ENCODE measurements at regions not wholly inside any gene's neighbourhood (a gene's known extent, or its start where the extent isn't known, plus 50 kb on each side); places are given as distances from the start of the nearest gene placed in this dataset.
"Not testable (repeated sequence)": the region's sequence is repeated elsewhere in the genome, so short reads cannot be mapped to it uniquely, and the experiment has no call there.

DNA sequence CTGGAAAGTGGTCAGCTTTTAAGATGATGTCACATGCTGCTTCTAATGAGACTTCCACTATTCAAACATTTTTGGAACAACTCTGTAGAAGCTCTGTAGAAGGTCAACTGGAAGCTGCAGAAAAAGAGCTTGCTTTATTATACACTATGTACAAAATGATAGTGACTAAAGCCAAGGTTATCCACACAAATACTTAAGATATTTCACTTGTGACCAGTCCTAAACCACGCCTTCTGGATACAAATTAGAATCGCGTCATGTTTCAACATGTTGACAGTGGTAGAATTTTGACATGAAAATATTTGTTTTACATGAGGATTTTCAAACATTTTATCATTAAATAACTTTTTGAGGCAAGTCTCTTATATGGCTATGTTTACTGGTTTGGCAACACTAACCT is 499.6 kb upstream of the PHF14 start:
- Mint-ChIP-seq H3K9me3 (no peaks in the 10 kb centered on the region), H3K4me1 (no peaks in the 10 kb centered on the region), H3K27me3 (no peaks in the 10 kb centered on the region), H3K27ac (no peak overlapping the region), H3K36me3 (ENCODE audit: low read depth) (no peaks in the 10 kb centered on the region), H3K4me3 (no peak overlapping the region)
- ChIA-PET CTCF (interaction anchor here (0.6 kb wide), 1 partner anchor 150 kb away, joined by 3 read pairs; no protein-coding TSS in a partner anchor), POLR2A (no interaction called here)
- DNase-seq, result no peak

DNA sequence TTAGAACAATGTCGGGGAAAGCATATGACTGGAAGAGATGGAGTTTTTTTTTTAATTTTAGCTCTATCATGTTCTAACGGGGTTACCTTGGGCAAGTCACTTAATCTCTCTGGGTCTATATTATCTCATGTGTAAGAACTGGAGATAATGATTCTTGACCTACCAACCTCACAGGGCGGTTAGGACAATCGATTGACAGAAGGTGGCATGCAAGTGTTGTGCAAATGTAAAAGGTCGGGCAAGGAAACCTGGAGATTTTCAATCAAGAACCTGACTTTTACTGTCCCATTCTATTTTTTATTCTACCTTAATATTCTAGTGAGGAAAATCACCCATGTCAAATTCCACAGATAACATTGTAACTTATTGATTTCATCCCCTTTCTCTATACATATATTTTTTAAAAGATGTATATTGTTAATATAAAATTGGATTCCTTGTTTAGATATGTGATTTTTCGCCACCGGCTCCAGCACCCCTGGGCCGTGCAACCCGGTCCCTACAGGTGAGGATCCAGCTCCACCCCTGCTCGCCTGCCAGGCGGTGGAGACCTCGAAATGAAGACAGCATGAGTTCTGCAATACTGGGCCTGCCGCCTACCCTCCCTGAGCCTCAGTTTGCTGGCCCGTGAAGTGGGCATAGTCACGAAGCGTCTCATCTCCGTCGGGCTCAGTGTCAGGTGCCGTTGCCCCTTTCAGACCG is 497.6 kb upstream of the PHF14 start:
- ChIA-PET POLR2A (no interaction called here), CTCF (no interaction called here)
- Mint-ChIP-seq H3K27ac (no peak overlapping the region), H3K4me1 (no peaks in the 10 kb centered on the region), H3K27me3 (no peaks in the 10 kb centered on the region), H3K4me3 (no peak overlapping the region), H3K36me3 (ENCODE audit: low read depth) (no peaks in the 10 kb centered on the region), H3K9me3 (no peaks in the 10 kb centered on the region)
- no peak for DNase-seq

DNA sequence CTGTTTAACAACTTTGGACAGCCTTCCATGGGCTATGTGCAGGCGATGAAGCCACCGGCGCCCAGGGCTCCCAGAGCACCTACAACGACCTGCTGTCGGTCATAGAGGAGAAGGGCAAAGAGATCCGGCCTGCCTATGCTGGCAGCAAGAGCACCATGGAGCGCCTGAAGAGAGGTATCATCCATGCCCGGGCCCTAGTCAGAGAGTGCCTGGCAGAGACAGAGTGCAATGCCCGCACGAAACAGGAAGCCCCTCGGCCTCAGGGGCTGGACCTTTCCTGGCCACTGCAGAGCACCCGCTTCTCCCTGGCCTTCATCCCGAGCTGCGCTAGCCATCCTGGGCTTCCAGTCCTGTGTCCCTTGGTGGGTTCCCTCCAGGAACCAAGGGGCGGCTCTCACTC is 497.0 kb upstream of the PHF14 start:
- no peak overlapping the region for H3K4me3 Mint-ChIP-seq
- no peaks in the 10 kb centered on the region for H3K27me3 Mint-ChIP-seq
- H3K9me3 Mint-ChIP-seq, result no peaks in the 10 kb centered on the region
- ChIA-PET CTCF (no interaction called here), POLR2A (no interaction called here)
- H3K27ac Mint-ChIP-seq, result no peak overlapping the region
- H3K36me3 Mint-ChIP-seq (ENCODE audit: low read depth), result no peaks in the 10 kb centered on the region
- no peaks in the 10 kb centered on the region for H3K4me1 Mint-ChIP-seq
- no peak for DNase-seq

DNA sequence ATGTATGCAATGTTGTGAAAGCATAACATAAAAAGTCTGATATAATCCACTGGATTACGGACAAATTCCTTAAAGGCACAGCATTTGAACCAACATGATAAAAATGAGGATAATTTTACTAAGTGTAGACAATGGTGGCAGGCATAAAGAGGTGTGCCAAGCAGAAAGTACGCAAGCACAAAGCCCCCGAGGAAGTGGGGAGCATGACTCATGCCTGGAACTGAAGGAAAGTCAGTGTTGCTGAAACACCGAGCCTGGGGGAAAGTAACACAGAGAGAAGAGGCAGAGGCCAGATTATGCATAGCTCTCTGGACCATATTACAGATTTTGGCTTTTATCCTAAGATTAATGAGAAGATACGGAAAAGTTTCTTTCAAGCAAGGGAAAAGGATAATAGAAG is 490.0 kb upstream of the PHF14 start:
- CTCF ChIA-PET, result no interaction called here
- no peaks in the 10 kb centered on the region for H3K27me3 Mint-ChIP-seq
- no peaks in the 10 kb centered on the region for H3K9me3 Mint-ChIP-seq
- no peaks in the 10 kb centered on the region for H3K36me3 Mint-ChIP-seq (ENCODE audit: low read depth)
- no peak for DNase-seq
- H3K4me1 Mint-ChIP-seq, result no peaks in the 10 kb centered on the region
- H3K4me3 Mint-ChIP-seq, result no peak overlapping the region
- POLR2A ChIA-PET, result no interaction called here
- H3K27ac Mint-ChIP-seq, result no peak overlapping the region

DNA sequence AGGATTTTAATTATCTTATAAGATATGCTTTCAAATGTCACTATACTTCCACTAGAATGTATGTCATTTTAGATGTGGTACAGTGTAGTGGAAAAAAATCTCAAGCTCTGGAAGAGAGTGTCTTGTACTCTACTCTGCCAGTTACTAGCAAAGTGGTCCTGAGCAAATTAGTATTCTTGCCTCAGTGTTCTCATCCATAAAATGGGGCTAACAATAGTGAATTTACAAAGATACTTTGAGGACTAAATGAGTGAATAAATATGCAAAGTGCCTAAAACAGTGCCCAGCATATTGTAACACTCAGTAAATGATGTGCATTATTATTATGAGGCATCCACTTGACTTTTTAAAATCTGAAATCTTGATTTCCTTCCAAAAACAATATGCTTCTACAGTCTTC is 488.9 kb upstream of the PHF14 start:
- Mint-ChIP-seq H3K36me3 (ENCODE audit: low read depth) (no peaks in the 10 kb centered on the region), H3K27ac (no peak overlapping the region), H3K4me1 (no peaks in the 10 kb centered on the region), H3K9me3 (no peaks in the 10 kb centered on the region), H3K27me3 (no peaks in the 10 kb centered on the region), H3K4me3 (no peak overlapping the region)
- no peak for DNase-seq
- CTCF ChIA-PET, result no interaction called here
- POLR2A ChIA-PET, result no interaction called here

DNA sequence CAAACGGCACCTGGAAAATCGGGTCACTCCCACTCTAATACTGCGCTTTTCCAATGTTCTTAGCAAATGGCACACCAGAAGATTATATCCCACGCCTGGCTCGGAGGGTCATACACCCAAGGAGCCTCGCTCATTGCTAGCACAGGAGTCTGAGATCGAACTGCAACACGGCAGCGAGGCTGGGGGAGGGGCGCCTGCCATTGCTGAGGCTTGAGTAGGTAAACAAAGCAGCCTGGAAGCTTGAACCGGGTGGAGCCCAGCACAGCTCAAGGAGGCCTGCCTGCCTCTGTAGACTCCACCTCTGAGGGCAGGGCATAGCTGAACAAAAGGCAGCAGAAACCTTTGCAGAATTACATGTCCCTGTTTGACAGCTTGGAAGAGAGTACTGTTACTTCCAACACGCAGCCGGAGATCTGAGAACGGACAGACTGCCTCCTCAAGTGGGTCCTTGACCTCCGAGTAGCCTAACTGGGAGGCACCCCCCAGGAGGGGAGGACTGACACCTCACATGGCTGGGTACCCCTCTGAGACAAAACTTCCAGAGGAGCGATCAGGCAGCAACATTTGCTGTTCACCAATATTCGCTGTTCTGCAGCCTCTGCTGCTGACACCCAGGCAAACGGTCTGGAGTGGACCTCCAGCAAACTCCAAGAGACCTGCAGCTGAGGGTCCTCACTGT is 472.3 kb upstream of the PHF14 start:
- DNase-seq; CTCF ChIA-PET; H3K4me1 Mint-ChIP-seq; H3K27me3 Mint-ChIP-seq; H3K27ac Mint-ChIP-seq; H3K4me3 Mint-ChIP-seq; POLR2A ChIA-PET; H3K36me3 Mint-ChIP-seq (ENCODE audit: low read depth): not testable (repeated sequence)
- peaks cover 15% of the 10 kb centered on the region for H3K9me3 Mint-ChIP-seq

DNA sequence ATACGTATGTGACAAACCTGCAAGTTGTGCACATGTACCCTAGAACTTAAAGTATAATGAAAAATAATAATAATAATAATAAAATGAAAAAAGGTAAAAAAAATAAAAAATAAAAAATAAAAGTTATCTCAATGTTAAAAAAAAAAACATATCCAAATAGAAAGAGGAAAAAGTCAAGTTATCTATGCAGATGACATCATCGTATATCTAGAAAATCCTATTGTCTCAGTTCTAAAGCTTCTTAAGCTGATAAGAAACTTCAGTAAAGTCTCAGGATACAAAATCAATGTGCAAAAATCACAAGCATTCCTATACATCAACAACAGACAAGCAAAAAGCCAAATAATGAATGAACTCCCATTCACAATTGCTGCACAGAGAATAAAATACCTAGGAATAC is 466.6 kb upstream of the PHF14 start:
- DNase-seq, result no peak
- Mint-ChIP-seq H3K4me3 (no peak overlapping the region), H3K27me3 (no peaks in the 10 kb centered on the region), H3K4me1 (no peaks in the 10 kb centered on the region), H3K27ac (no peak overlapping the region), H3K36me3 (ENCODE audit: low read depth) (no peaks in the 10 kb centered on the region), H3K9me3 (no peaks in the 10 kb centered on the region)
- ChIA-PET CTCF (no interaction called here), POLR2A (no interaction called here)

DNA sequence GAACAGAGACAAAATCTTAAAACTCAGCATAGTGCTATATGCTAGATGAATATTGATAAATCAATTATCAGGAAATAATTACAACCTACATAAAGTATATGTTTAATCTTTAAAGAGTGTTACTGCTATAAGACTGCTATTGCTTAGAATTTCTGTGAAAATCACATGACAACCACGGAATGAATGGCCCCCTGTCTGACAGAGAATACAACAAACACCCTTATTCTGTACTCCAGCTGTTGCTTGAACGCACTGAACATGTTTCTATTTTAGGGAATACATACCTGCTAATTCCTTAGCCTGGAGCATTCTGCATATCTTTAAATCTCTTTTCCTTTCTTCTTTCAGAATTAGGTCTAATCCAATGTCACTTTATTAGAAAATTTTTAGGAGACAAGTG is 452.4 kb upstream of the PHF14 start:
- no peak for DNase-seq
- POLR2A ChIA-PET, result no interaction called here
- H3K27me3 Mint-ChIP-seq, result no peaks in the 10 kb centered on the region
- H3K9me3 Mint-ChIP-seq, result peaks cover 3% of the 10 kb centered on the region
- H3K4me1 Mint-ChIP-seq, result no peaks in the 10 kb centered on the region
- no peak overlapping the region for H3K4me3 Mint-ChIP-seq
- H3K36me3 Mint-ChIP-seq (ENCODE audit: low read depth), result no peaks in the 10 kb centered on the region
- H3K27ac Mint-ChIP-seq, result no peak overlapping the region
- CTCF ChIA-PET, result no interaction called here

DNA sequence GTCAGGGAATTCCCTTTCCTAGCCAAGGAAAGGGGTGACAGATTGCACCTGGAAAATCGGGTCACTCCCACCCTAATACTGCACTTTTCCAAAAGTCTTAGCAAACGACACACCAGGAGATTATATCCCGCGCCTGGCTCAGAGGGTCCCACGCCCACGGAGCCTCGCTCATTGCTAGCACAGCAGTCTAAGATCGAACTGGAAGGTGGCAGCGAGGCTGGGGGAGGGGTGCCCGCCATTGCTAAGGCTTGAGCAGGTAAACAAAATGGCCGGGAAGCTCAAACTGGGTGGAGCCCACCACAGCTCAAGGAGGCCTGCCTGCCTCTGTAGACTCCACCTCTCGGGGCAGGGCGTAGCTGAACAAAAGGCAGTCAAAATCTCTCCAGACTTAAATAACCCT is 440.2 kb upstream of the PHF14 start:
- DNase-seq; CTCF ChIA-PET; H3K27ac Mint-ChIP-seq; H3K27me3 Mint-ChIP-seq; H3K4me1 Mint-ChIP-seq; H3K4me3 Mint-ChIP-seq; POLR2A ChIA-PET; H3K9me3 Mint-ChIP-seq; H3K36me3 Mint-ChIP-seq (ENCODE audit: low read depth): not testable (repeated sequence)

DNA sequence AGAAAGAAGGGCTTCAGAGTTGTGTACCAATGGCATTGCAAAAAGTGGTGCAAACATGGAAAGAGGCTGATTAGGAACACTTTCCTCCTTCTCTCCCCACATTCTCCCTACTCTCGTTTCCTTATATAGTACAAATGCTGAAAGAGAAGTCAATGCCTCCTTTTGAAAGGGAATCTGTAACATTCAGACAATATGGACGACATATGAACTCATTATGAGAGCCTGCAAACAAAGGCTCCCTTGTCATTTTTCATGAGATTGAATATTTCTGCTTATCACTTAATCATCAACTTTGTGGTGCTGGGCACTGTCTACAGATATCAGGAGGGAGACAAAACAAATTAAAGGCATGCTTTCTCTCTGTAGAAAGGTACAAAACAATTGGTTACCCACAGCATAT is 437.1 kb upstream of the PHF14 start:
- Mint-ChIP-seq H3K27me3 (no peaks in the 10 kb centered on the region), H3K36me3 (ENCODE audit: low read depth) (no peaks in the 10 kb centered on the region), H3K4me3 (no peak overlapping the region), H3K27ac (no peak overlapping the region), H3K9me3 (peaks cover 4% of the 10 kb centered on the region), H3K4me1 (no peaks in the 10 kb centered on the region)
- DNase-seq, result no peak
- ChIA-PET CTCF (no interaction called here), POLR2A (no interaction called here)

DNA sequence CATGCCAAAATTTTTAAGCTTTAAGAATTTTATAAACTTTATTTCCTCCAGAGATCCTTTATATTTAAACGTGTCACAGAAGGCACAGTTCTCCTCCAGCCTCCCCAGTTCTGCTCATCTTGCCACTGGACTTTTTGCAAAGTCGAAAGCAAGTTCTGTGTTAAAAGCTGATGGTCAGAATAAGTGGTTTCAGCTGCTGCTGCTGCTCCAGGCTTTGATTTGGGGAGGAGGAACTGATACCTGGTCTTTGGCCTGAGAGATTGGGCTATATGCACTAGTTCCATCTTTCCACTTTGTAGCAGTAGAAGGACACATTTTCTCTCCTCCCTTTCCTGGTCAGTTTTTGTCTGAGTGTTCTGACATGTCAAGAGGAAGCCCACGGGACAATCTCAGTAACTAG is 435.9 kb upstream of the PHF14 start:
- H3K4me1 Mint-ChIP-seq, result no peaks in the 10 kb centered on the region
- no peaks in the 10 kb centered on the region for H3K27me3 Mint-ChIP-seq
- DNase-seq, result no peak
- H3K36me3 Mint-ChIP-seq (ENCODE audit: low read depth), result no peaks in the 10 kb centered on the region
- ChIA-PET CTCF (no interaction called here), POLR2A (no interaction called here)
- H3K4me3 Mint-ChIP-seq, result no peak overlapping the region
- peaks cover 1% of the 10 kb centered on the region for H3K9me3 Mint-ChIP-seq
- H3K27ac Mint-ChIP-seq, result no peak overlapping the region

DNA sequence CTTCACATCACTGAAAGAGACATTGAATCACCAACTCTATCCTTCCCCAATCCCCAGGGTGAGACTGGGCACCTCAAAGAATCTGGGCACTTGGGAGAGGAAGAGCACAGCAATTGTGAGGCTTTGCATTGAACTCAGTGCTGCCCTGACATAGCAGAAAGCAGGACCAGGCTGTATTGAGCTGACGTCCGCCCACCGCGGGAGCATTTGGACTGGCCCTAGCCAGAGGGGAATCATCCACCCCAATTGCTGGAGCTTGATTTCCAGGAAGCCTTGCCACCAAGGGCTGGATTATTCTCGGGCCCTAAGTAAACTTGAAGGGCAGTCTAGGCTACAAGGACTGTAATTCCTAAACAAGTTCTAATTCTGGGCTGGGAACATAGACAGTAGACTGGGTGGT is 416.3 kb upstream of the PHF14 start:
- no peaks in the 10 kb centered on the region for H3K4me1 Mint-ChIP-seq
- no peak for DNase-seq
- H3K9me3 Mint-ChIP-seq, result no peaks in the 10 kb centered on the region
- POLR2A ChIA-PET, result no interaction called here
- no peak overlapping the region for H3K27ac Mint-ChIP-seq
- H3K27me3 Mint-ChIP-seq, result no peaks in the 10 kb centered on the region
- no peaks in the 10 kb centered on the region for H3K36me3 Mint-ChIP-seq (ENCODE audit: low read depth)
- CTCF ChIA-PET, result no interaction called here
- H3K4me3 Mint-ChIP-seq, result no peak overlapping the region

DNA sequence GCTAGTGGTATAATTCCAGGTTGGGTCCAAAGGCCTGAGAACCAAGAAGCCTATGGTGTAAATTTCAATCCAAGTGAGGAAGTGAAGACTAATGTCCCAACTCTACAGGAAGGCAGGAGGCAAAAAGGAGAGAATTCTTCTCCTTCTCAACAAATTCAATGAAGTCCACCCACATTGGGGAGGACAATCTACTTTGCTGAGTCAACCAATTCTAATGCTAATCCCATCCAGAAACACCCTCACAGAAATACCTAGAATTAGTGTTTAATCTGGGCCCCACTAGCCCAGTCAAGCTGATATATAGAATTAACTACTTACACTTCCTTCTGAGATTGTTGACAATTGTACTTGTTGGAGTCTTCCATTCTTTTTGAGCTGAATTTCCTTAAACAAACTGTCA is 413.2 kb upstream of the PHF14 start:
- CTCF ChIA-PET, result no interaction called here

DNA sequence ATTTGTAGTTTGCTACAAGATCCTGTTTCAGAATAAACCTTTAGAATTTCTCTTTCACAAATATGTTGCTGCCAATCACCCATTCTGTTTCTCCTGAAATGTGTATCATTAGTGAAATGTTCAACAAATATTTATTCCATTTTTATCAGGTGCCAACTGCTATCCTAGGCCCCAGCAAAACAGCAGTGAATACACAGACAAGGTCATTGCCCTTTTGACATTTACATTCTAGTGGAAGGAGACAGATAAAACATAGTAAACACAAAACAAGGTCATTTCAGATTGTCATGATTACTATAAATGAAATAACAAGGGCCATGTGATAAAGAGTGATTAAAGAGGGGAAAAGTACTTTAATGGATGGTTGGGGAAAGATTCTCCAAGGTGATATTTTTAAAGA is 404.8 kb upstream of the PHF14 start:
- no peaks in the 10 kb centered on the region for H3K36me3 Mint-ChIP-seq (ENCODE audit: low read depth)
- H3K27ac Mint-ChIP-seq, result no peak overlapping the region
- no peak overlapping the region for H3K4me3 Mint-ChIP-seq
- ChIA-PET CTCF (no interaction called here), POLR2A (no interaction called here)
- H3K9me3 Mint-ChIP-seq, result no peaks in the 10 kb centered on the region
- DNase-seq, result no peak
- no peaks in the 10 kb centered on the region for H3K4me1 Mint-ChIP-seq
- H3K27me3 Mint-ChIP-seq, result no peaks in the 10 kb centered on the region

More for the DNA sequence above, 413.2 kb upstream of the PHF14 start:
- Mint-ChIP-seq H3K36me3 (ENCODE audit: low read depth) (no peaks in the 10 kb centered on the region), H3K27ac (no peak overlapping the region), H3K4me1 (no peaks in the 10 kb centered on the region), H3K27me3 (no peaks in the 10 kb centered on the region), H3K4me3 (no peak overlapping the region), H3K9me3 (no peaks in the 10 kb centered on the region)
- DNase-seq, result no peak
- POLR2A ChIA-PET, result interaction anchor here (0.6 kb wide), 1 partner anchor 51 kb away, joined by 3 read pairs; no protein-coding TSS in a partner anchor
